Karpas-422 (cell line): ENCODE measurements at regions not wholly inside any gene's neighbourhood (a gene's known extent, or its start where the extent isn't known, plus 50 kb on each side); places are given as distances from the start of the nearest gene placed in this dataset.
"Not testable (repeated sequence)": the region's sequence is repeated elsewhere in the genome, so short reads cannot be mapped to it uniquely, and the experiment has no call there.

ENCODE experiments used
- DNase-seq: peaks from one replicate; pipeline ENCODE4 v3.0.0-alpha.2; 2015
- H2AFZ ChIP-seq: fragments of 200-600 bp; sonication (generic); 2 replicates; pipeline ENCODE4 v1.6.1; 2014; ENCODE audit warnings: antibody characterized with exemption, low read length, mixed read lengths
- H3K27ac ChIP-seq: fragments of 200-600 bp; sonication (generic); 2 replicates; pipeline ENCODE4 v1.5.1; 2014; ENCODE audit warnings: mild to moderate bottlenecking, low read length, moderate library complexity
- H3K27me3 ChIP-seq: fragments of 200-600 bp; sonication (generic); 2 replicates; pipeline ENCODE4 v1.6.1; 2014; ENCODE audit warnings: low read length, mixed read lengths
- H3K36me3 ChIP-seq: fragments of 200-600 bp; sonication (generic); 2 replicates; pipeline ENCODE4 v1.6.1; 2014; ENCODE audit warnings: low read length, mixed read lengths; ENCODE audit not compliant: insufficient read depth
- H3K4me1 ChIP-seq: fragments of 200-600 bp; sonication (generic); 2 replicates; pipeline ENCODE4 v1.6.1; 2014; ENCODE audit warnings: mild to moderate bottlenecking, low read length, mixed read lengths
- H3K4me2 ChIP-seq: fragments of 200-600 bp; sonication (generic); 2 replicates; pipeline ENCODE4 v1.6.1; 2014; ENCODE audit warnings: low read length, low read depth, mild to moderate bottlenecking; ENCODE audit not compliant: poor library complexity, severe bottlenecking
- H3K4me3 ChIP-seq: fragments of 200-600 bp; sonication (generic); 2 replicates; pipeline ENCODE4 v1.5.1; 2014; ENCODE audit warnings: mild to moderate bottlenecking, antibody characterized with exemption, low read length, mixed read lengths
- H3K79me2 ChIP-seq: fragments of 200-600 bp; sonication (generic); 2 replicates; pipeline ENCODE4 v1.6.1; 2014; ENCODE audit warnings: mild to moderate bottlenecking, low read length, mixed read lengths
- H3K9ac ChIP-seq: fragments of 200-600 bp; sonication (generic); 2 replicates; pipeline ENCODE4 v1.6.0; 2014; ENCODE audit warnings: low read length
- H3K9me2 ChIP-seq: fragments of 200-600 bp; sonication (generic), shearing (Covaris generic); replicated peaks from 2 replicates; pipeline ENCODE4 v1.6.0; 2014; ENCODE audit warnings: mild to moderate bottlenecking, low read length, moderate library complexity; ENCODE audit not compliant: insufficient read depth
- H3K9me3 ChIP-seq: fragments of 300-700, 200-600 bp; sonication (generic); 2 replicates; pipeline ENCODE4 v1.6.1; 2014; ENCODE audit warnings: low read length, mixed read lengths
- H4K20me1 ChIP-seq: fragments of 200-600 bp; sonication (generic); 2 replicates; pipeline ENCODE4 v1.6.1; 2014; ENCODE audit warnings: mild to moderate bottlenecking, antibody characterized with exemption, low read length, low read depth; ENCODE audit not compliant: insufficient read depth

DNA sequence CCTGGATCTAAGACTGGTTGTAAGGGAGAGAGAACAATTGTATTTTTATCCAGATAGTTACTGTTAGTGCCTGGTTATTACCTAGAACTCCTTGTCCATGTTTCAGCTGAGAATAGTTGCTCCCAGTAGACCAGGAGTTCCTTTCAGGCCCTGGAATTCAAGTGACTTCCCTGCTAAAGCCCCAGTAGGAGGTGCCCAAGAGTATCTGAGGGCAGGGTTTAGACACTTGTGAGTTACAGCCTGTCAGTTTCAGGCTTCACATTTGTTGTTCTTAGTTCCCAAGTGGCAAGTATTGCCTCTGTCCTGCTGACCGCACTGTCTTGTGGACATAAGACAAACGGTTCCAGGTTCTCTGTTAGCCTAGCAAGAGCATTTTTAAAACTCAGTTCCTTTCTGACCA, 743.9 kb upstream of the SEMA6A start:
- Histone ChIP-seq H3K9me2 (no peaks in the 10 kb centered on the region), H2AFZ (no peak overlapping the region), H3K4me2 (no peak overlapping the region), H3K4me1 (no peaks in the 10 kb centered on the region), H3K9ac (no peak overlapping the region), H3K36me3 (no peaks in the 10 kb centered on the region), H3K79me2 (no peaks in the 10 kb centered on the region), H3K27ac (no peak overlapping the region), H3K27me3 (no peaks in the 10 kb centered on the region), H3K4me3 (no peak overlapping the region), H4K20me1 (no peaks in the 10 kb centered on the region), H3K9me3 (no peaks in the 10 kb centered on the region)
- DNase-seq, result no peak

- Histone ChIP-seq H3K9ac (no peak overlapping the region), H3K27me3 (no peaks in the 10 kb centered on the region; the same call in 1 of the 2 replicates), H3K4me2 (no peak overlapping the region), H3K79me2 (no peaks in the 10 kb centered on the region), H2AFZ (no peak overlapping the region), H3K4me3 (no peak overlapping the region), H3K36me3 (no peaks in the 10 kb centered on the region), H3K27ac (no peak overlapping the region), H3K9me3 (no peaks in the 10 kb centered on the region), H3K4me1 (no peaks in the 10 kb centered on the region), H4K20me1 (no peaks in the 10 kb centered on the region), H3K9me2 (no peaks in the 10 kb centered on the region)
- DNase-seq, result no peak
Measured at GRCh38 chr5:117315170-117315569, 740.5 kb upstream of the SEMA6A start.

GRCh38 chr5:117304512-117305107, 730.0 kb upstream of the SEMA6A start:
- not testable (repeated sequence) for H3K79me2 ChIP-seq, H2AFZ ChIP-seq

GRCh38 chr5:117302949-117303348, 728.3 kb upstream of the SEMA6A start:
- no peak for DNase-seq
- H3K4me1 ChIP-seq, result no peaks in the 10 kb centered on the region

More at GRCh38 chr5:117304512-117305107, 730.0 kb upstream of the SEMA6A start:
- H3K9me3 ChIP-seq, H3K27me3 ChIP-seq, H3K36me3 ChIP-seq, H3K4me1 ChIP-seq, H3K4me3 ChIP-seq, H4K20me1 ChIP-seq, DNase-seq, H3K4me2 ChIP-seq, H3K9me2 ChIP-seq, H3K27ac ChIP-seq, H3K9ac ChIP-seq: not testable (repeated sequence)

DNA sequence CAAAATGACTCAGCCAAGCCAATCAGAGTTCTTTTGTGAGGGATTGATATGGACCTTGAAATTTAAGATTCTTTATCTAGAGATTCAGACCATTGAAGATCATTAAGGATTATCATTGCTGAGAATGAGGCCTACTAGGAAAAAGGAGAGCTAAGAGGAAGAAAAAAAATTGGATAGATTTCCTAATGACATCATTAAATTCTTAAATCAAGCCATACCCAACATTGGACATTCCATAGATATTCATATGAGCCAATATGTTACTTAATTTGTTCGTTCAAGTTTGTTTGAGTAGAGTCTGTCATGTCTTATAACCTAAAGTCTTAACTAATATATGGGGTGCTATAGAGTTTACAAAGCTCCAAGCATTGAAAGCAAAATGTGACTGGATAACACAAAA, 727.9 kb upstream of the SEMA6A start:
- no peaks in the 10 kb centered on the region for H4K20me1 ChIP-seq
- no peak overlapping the region for H3K27ac ChIP-seq
- H3K27me3 ChIP-seq, result no peaks in the 10 kb centered on the region
- no peak overlapping the region for H2AFZ ChIP-seq
- H3K4me3 ChIP-seq, result no peak overlapping the region
- no peaks in the 10 kb centered on the region for H3K4me1 ChIP-seq
- no peaks in the 10 kb centered on the region for H3K79me2 ChIP-seq
- H3K4me2 ChIP-seq, result no peak overlapping the region
- no peaks in the 10 kb centered on the region for H3K36me3 ChIP-seq
- H3K9me3 ChIP-seq, result no peaks in the 10 kb centered on the region
- DNase-seq, result no peak
- H3K9ac ChIP-seq, result no peak overlapping the region
- H3K9me2 ChIP-seq, result no peaks in the 10 kb centered on the region

More at GRCh38 chr5:117302949-117303348, 728.3 kb upstream of the SEMA6A start:
- Histone ChIP-seq H3K79me2 (no peaks in the 10 kb centered on the region), H3K4me3 (no peak overlapping the region), H3K9me2 (no peaks in the 10 kb centered on the region), H3K27me3 (no peaks in the 10 kb centered on the region), H3K36me3 (no peaks in the 10 kb centered on the region), H2AFZ (no peak overlapping the region), H3K9ac (no peak overlapping the region), H4K20me1 (no peaks in the 10 kb centered on the region), H3K4me2 (no peak overlapping the region), H3K27ac (no peak overlapping the region), H3K9me3 (no peaks in the 10 kb centered on the region)

DNA sequence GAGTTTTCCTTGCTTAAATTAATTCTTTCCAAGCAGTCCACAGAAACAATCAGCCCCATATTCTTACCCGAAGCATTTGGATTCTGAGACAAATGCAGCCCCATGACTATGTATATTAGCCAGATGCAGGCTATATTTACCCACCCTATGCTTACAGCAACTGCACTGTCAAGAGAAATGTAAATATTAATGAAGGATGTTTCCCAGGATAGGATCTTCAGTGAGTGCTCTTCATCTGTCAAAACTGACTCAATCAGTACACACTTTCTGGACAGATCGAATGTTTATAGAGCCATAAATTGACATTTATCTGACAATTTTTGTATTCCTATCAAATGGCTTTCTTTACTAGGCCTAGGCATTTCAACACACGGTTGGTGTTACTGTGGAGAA, 725.3 kb upstream of the SEMA6A start:
- Histone ChIP-seq H3K9me3 (no peaks in the 10 kb centered on the region), H3K27me3 (no peaks in the 10 kb centered on the region), H3K79me2 (no peaks in the 10 kb centered on the region), H3K27ac (no peak overlapping the region), H3K36me3 (no peaks in the 10 kb centered on the region), H3K4me3 (no peak overlapping the region), H2AFZ (no peak overlapping the region), H3K9ac (no peak overlapping the region), H4K20me1 (no peaks in the 10 kb centered on the region), H3K4me2 (no peak overlapping the region), H3K9me2 (no peaks in the 10 kb centered on the region), H3K4me1 (no peaks in the 10 kb centered on the region)
- DNase-seq, result no peak

DNA sequence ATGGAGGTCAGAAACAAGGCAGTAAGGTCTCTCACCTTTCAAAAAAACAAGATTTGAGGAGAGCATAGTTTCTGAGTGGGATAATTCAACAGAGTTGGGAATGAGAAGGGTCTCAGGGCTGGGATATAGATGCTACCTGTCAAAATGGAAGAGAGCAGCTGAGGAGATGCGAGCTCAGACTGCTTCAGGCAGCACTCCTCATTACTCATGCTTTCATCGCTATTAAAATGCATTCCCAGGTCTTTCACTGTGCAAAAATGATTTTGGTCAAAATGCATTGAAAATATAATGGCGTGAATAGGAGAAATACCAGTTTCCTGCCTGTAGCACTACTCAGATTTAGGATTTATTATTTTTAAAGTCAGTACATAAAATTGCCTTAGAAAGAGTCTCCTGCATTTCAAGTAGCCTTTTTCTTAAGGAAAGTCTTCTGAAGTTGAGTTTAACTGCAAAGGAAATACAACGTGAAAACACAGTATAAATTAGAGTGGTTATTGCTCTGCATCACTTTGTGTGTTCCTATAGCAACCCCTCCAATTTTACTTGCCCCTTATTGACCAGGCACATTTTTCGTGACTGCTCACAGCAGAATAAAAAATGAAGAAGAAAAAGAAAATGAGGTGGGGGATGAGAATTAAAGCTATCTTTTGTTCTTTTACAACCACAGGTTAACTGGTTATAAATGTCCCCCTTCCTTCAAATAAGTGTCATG, 724.8 kb upstream of the SEMA6A start:
- Histone ChIP-seq H3K9me3 (no peaks in the 10 kb centered on the region), H3K27ac (no peak overlapping the region), H3K9ac (no peak overlapping the region), H2AFZ (no peak overlapping the region), H3K9me2 (no peaks in the 10 kb centered on the region), H3K27me3 (no peaks in the 10 kb centered on the region), H4K20me1 (no peaks in the 10 kb centered on the region), H3K4me2 (no peak overlapping the region), H3K79me2 (no peaks in the 10 kb centered on the region), H3K36me3 (no peaks in the 10 kb centered on the region), H3K4me1 (no peaks in the 10 kb centered on the region), H3K4me3 (no peak overlapping the region)
- DNase-seq, result no peak

DNA sequence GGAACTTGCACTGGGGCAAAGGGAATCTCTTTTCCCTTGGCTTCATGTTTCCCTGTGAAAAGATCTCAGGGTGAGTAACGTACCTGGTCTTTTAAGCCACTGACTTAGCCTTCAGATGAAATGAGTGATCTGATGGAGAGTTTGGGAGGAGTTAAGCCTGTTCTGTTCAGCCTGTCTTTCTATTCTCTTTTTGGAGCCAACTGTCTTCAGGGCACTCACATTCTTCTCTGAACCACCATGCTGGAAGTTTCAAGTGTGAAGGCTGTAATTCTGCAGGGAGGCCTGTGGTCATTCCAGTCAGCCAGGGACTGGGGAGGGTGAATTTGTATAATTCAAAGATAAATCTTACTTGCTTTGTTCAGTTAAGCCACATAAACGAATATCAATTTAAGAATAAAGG, 722.2 kb upstream of the SEMA6A start:
- Histone ChIP-seq H3K9me2 (no peaks in the 10 kb centered on the region), H3K27me3 (no peaks in the 10 kb centered on the region), H3K4me1 (no peaks in the 10 kb centered on the region), H3K4me2 (no peak overlapping the region), H2AFZ (no peak overlapping the region), H3K27ac (no peak overlapping the region), H3K9me3 (no peaks in the 10 kb centered on the region), H4K20me1 (no peaks in the 10 kb centered on the region), H3K79me2 (no peaks in the 10 kb centered on the region), H3K4me3 (no peak overlapping the region), H3K9ac (no peak overlapping the region), H3K36me3 (no peaks in the 10 kb centered on the region)
- no peak for DNase-seq
